Activated T-cell treated with anti-CD3 and anti-CD28 coated beads, Interleukin-2, amount 50 U/mL, for 24 hours (primary cell): ENCODE measurements at regions not wholly inside any gene's neighbourhood (a gene's known extent, or its start where the extent isn't known, plus 50 kb on each side); places are given as distances from the start of the nearest gene placed in this dataset.
A peak's percentile ranks its signal among the peaks of the same experiment; 100 is the strongest.

ENCODE experiments used
- DNase-seq: peaks from one replicate; pipeline ENCODE4 v3.0.0-alpha.2; 2020
- H3K27ac Mint-ChIP-seq: 2 replicates; pipeline ENCODE4 v1.8.0; 2020; ENCODE audit warnings: mild to moderate bottlenecking, mixed read lengths
- H3K27me3 Mint-ChIP-seq: 2 replicates; pipeline ENCODE4 v1.8.0; 2020; ENCODE audit warnings: mixed read lengths
- H3K36me3 Mint-ChIP-seq: 2 replicates; pipeline ENCODE4 v1.8.0; 2020; ENCODE audit warnings: low read depth, mixed read lengths
- H3K4me1 Mint-ChIP-seq: 2 replicates; pipeline ENCODE4 v1.8.0; 2020; ENCODE audit warnings: low read depth, mixed read lengths
- H3K4me3 Mint-ChIP-seq: 2 replicates; pipeline ENCODE4 v1.8.0; 2020; ENCODE audit warnings: mild to moderate bottlenecking, moderate library complexity, mixed read lengths
- H3K9me3 Mint-ChIP-seq: 2 replicates; pipeline ENCODE4 v1.8.0; 2020; ENCODE audit warnings: mixed read lengths

- no peak overlapping the region for H3K4me3 Mint-ChIP-seq
- H3K9me3 Mint-ChIP-seq, result peaks cover 33% of the 10 kb centered on the region
- H3K36me3 Mint-ChIP-seq, result peaks cover 2% of the 10 kb centered on the region
- no peak for DNase-seq
- peaks cover 8% of the 10 kb centered on the region for H3K4me1 Mint-ChIP-seq
- H3K27ac Mint-ChIP-seq, result no peak overlapping the region
- H3K27me3 Mint-ChIP-seq, result no peaks in the 10 kb centered on the region
Observed at GRCh38 chr3:105997466-105997799, 128.6 kb upstream of the CBLB start.

DNA sequence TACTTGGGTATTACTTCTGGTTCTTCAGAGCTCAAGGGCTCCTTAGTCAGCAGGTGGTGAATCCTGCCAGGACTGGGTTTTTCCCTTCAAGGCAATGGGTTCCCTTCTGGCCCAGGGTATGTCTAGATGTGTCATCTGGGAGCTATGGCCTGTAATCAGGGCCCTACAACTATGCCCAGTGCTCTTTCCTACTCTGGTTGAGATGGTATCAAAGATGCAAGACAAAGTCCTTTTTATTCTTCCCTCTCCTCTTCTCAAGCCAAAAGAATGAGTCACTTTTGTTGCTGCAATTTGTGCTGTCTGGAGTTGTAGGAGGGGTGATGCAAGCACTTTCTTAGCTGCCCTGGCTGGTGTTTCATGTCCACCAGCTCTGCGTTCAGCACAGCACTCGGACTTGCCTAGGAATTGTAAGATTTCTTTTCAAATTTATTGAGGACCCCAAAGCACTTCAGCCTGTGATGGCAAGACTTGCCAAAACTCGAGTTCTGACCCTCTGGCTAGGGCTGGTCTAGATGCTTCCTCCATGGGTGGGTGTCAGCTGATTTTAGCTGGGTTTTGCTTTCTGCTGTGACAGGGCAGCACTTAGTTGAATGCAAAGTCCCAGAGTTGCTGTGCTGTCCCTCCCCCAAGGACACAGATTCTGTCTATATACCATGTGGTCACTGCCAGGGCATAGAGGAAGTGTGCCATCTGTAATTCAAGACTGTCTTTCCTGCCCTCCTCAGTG lies 129.2 kb upstream of the CBLB start:
- DNase-seq, result no peak
- H3K4me1 Mint-ChIP-seq, result peaks cover 11% of the 10 kb centered on the region
- no peak overlapping the region for H3K27ac Mint-ChIP-seq
- peaks cover 28% of the 10 kb centered on the region for H3K9me3 Mint-ChIP-seq
- H3K27me3 Mint-ChIP-seq, result no peaks in the 10 kb centered on the region
- H3K4me3 Mint-ChIP-seq, result no peak overlapping the region
- H3K36me3 Mint-ChIP-seq, result no peaks in the 10 kb centered on the region

DNA sequence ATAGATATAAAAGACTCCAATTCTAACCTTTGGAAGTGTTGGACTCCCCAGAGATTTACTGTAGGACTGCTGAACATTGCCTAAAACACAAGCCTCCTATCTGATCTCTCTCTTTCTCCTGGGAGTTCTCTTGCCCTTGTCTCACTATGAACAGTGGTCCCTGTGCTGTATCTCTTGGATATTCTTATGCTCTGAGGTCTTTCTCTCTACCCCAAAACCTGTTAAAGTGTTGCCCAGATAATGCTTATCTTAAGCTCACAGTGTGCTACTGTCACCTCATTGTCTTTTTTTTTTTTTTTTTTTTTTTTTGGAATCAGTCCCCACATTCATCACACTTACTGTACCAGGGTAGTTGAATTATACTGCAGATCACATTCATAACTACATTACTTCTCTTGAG lies 131.0 kb upstream of the CBLB start:
- H3K27me3 Mint-ChIP-seq, result no peaks in the 10 kb centered on the region
- H3K9me3 Mint-ChIP-seq, result peaks cover 26% of the 10 kb centered on the region
- no peak overlapping the region for H3K4me3 Mint-ChIP-seq
- H3K27ac Mint-ChIP-seq, result no peak overlapping the region
- no peaks in the 10 kb centered on the region for H3K36me3 Mint-ChIP-seq
- no peak for DNase-seq
- peaks cover 27% of the 10 kb centered on the region for H3K4me1 Mint-ChIP-seq

DNA sequence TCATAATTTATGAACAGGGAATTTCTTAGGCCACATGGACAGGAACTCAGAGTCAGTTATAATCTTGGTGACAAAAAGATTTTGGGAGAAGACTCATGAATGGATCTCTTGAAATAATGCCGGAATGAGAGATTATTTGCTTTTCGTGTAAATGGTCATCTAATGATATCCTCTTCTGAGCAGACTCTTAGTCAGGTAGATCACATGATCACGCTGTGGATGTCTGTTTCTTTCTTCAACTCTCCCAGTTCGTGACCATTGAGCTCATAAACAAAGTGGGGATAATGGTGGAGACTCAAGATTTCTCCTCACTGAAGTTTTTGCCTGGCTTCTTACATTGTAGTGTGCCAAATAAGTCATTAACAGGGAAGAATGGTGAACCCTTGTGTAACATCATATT lies 133.1 kb upstream of the CBLB start:
- Mint-ChIP-seq H3K4me3 (no peak overlapping the region), H3K27me3 (no peaks in the 10 kb centered on the region), H3K27ac (no peak overlapping the region), H3K36me3 (no peaks in the 10 kb centered on the region), H3K9me3 (peaks cover 17% of the 10 kb centered on the region), H3K4me1 (peaks cover 29% of the 10 kb centered on the region)
- DNase-seq, result no peak

GRCh38 chr3:106004137-106004681 lies 135.4 kb upstream of the CBLB start:
- no peak for DNase-seq
- Mint-ChIP-seq H3K36me3 (peaks cover 9% of the 10 kb centered on the region), H3K9me3 (peaks cover 23% of the 10 kb centered on the region), H3K4me1 (peaks cover 40% of the 10 kb centered on the region), H3K27ac (peak overlapping the region; percentile 45), H3K27me3 (no peaks in the 10 kb centered on the region), H3K4me3 (peak overlapping the region; percentile 9)

DNA sequence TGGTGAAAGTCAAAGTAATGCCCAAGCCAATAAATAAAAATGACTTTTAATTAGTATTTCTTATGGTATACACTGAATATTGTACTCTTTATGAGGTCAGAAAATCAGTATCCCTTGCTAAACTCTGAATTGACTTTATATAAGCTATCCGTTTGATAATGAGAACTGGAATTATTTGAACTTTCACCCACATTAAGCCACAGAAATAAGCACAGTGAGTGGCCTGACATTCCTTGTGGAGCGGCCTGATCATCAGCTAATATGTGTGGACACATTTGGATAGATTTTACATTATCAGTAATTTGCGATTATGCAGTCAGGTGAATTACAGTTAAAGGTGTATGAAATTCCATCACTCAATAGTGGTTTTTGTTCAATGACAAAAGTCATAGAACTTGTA lies 136.0 kb upstream of the CBLB start:
- Mint-ChIP-seq H3K4me3 (no peak overlapping the region), H3K27me3 (no peaks in the 10 kb centered on the region), H3K9me3 (peaks cover 20% of the 10 kb centered on the region), H3K36me3 (peaks cover 15% of the 10 kb centered on the region), H3K27ac (peak overlapping the region; percentile 45), H3K4me1 (peaks cover 46% of the 10 kb centered on the region)
- no peak for DNase-seq

DNA sequence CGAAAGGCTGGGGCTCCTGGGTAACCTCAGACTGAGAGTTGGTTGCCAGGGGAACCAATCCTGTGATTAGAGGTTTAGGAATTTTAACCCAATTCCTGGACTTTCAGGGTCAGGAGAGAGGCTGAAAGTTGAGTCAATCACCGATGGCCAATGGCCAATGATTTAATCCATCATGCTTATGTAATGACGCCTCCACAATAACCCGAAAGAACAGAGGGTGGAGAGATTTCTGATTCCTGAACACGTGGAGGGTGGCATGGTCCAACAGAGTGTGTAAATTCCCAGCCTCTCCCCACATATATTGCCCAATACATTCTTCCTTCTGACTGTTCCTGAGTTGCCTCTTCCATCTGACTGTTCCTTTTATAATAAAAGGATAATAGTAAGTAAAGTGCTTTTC lies 137.2 kb upstream of the CBLB start:
- H3K9me3 Mint-ChIP-seq, result peaks cover 24% of the 10 kb centered on the region
- DNase-seq, result no peak
- H3K4me1 Mint-ChIP-seq, result peaks cover 58% of the 10 kb centered on the region
- H3K4me3 Mint-ChIP-seq, result no peak overlapping the region
- H3K27ac Mint-ChIP-seq, result no peak overlapping the region
- H3K27me3 Mint-ChIP-seq, result no peaks in the 10 kb centered on the region
- peaks cover 21% of the 10 kb centered on the region for H3K36me3 Mint-ChIP-seq

GRCh38 chr3:106006571-106006970 lies 137.8 kb upstream of the CBLB start:
- Mint-ChIP-seq H3K36me3 (peaks cover 21% of the 10 kb centered on the region), H3K27me3 (no peaks in the 10 kb centered on the region), H3K4me3 (no peak overlapping the region), H3K27ac (no peak overlapping the region), H3K4me1 (peaks cover 63% of the 10 kb centered on the region), H3K9me3 (peaks cover 25% of the 10 kb centered on the region)
- DNase-seq, result no peak

- Mint-ChIP-seq H3K4me3 (no peak overlapping the region), H3K27ac (peak overlapping the region; percentile 20), H3K36me3 (peaks cover 21% of the 10 kb centered on the region), H3K27me3 (no peaks in the 10 kb centered on the region), H3K4me1 (peaks cover 70% of the 10 kb centered on the region), H3K9me3 (peaks cover 27% of the 10 kb centered on the region)
- peak; percentile 29 for DNase-seq
Observed at GRCh38 chr3:106007512-106007911, 138.7 kb upstream of the CBLB start.

- Mint-ChIP-seq H3K27me3 (no peaks in the 10 kb centered on the region), H3K27ac (no peak overlapping the region)
Observed at GRCh38 chr3:106008766-106009165, 140.0 kb upstream of the CBLB start.

GRCh38 chr3:106010829-106011228 lies 142.0 kb upstream of the CBLB start:
- peak overlapping the region; percentile 34 for H3K4me3 Mint-ChIP-seq
- H3K27ac Mint-ChIP-seq, result peak overlapping the region; percentile 59
- H3K27me3 Mint-ChIP-seq, result no peaks in the 10 kb centered on the region
- peaks cover 27% of the 10 kb centered on the region for H3K9me3 Mint-ChIP-seq
- DNase-seq, result no peak
- H3K36me3 Mint-ChIP-seq, result peaks cover 21% of the 10 kb centered on the region
- peaks cover 72% of the 10 kb centered on the region for H3K4me1 Mint-ChIP-seq

More at GRCh38 chr3:106008766-106009165, 140.0 kb upstream of the CBLB start:
- H3K4me1 Mint-ChIP-seq, result peaks cover 67% of the 10 kb centered on the region
- no peak for DNase-seq
- peaks cover 27% of the 10 kb centered on the region for H3K9me3 Mint-ChIP-seq
- peaks cover 21% of the 10 kb centered on the region for H3K36me3 Mint-ChIP-seq
- no peak overlapping the region for H3K4me3 Mint-ChIP-seq

DNA sequence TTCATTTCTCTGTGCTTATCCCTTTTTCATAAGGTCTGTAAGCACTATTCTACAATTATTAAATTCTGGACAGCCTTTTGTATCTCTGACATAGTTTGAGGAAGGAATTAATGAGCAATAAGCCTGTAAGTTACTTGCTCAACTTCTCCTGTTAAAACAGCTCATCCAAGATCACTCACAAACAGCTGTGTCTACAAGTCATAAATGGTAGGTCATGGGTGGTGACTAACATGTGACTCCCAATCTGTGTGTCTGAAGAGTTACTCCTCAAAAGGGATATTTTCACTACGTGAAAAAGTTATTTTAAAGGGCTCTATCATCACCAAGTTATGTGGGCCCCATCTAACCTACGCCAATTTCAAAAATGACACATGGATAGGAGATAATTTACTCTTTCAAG lies 145.2 kb upstream of the CBLB start:
- DNase-seq, result no peak
- Mint-ChIP-seq H3K27me3 (no peaks in the 10 kb centered on the region), H3K9me3 (peaks cover 17% of the 10 kb centered on the region)

GRCh38 chr3:106014518-106014917 lies 145.7 kb upstream of the CBLB start:
- Mint-ChIP-seq H3K27me3 (no peaks in the 10 kb centered on the region), H3K36me3 (peaks cover 9% of the 10 kb centered on the region), H3K4me1 (peaks cover 58% of the 10 kb centered on the region), H3K4me3 (no peak overlapping the region), H3K9me3 (peaks cover 16% of the 10 kb centered on the region), H3K27ac (peak overlapping the region; percentile 84)
- no peak for DNase-seq

More for the DNA sequence above, 145.2 kb upstream of the CBLB start:
- Mint-ChIP-seq H3K4me1 (peaks cover 62% of the 10 kb centered on the region), H3K27ac (peak overlapping the region; percentile 84), H3K4me3 (no peak overlapping the region), H3K36me3 (peaks cover 14% of the 10 kb centered on the region)

DNA sequence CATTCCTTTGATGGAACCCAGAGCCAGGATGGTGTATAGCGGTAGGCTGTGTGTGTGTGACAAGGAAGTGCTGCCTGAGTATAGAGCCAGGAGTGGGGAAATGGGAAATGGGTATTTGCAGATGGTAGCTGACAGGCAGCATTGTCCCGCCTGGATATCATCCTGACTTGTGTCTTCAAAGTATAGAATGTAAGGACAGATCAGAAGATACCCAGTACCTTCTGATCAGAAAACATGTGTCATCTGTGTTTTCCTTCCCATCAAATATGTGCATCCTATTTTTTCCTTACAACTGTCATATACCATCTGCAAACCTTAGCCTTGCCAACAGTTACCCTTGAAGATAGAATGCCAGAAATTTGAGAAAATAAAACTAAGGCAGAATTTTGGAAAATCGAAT lies 146.2 kb upstream of the CBLB start:
- no peaks in the 10 kb centered on the region for H3K27me3 Mint-ChIP-seq
- no peak overlapping the region for H3K4me3 Mint-ChIP-seq
- no peak for DNase-seq
- H3K4me1 Mint-ChIP-seq, result peaks cover 53% of the 10 kb centered on the region
- H3K36me3 Mint-ChIP-seq, result peaks cover 5% of the 10 kb centered on the region
- H3K27ac Mint-ChIP-seq, result peak overlapping the region; percentile 27
- H3K9me3 Mint-ChIP-seq, result peaks cover 16% of the 10 kb centered on the region

DNA sequence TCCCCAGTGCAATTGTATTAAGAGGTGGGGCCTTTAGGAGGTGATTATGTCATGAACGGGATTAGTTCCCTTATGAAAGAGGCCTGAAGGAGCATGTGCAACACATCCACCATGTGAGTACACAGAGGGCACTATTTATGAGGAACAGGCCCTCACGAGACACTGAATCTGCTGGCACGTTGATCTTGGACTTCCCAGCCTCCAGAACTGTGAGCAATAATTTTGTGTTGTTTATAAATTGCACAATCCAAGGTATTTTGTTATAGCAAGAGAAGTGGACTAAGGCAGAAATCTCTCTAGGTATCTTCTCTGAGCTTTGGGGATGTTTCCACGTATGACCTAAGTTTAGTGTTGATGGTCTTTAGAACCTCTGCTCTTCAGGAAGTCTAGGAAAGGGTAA lies 149.3 kb upstream of the CBLB start:
- Mint-ChIP-seq H3K4me3 (no peak overlapping the region), H3K4me1 (peaks cover 29% of the 10 kb centered on the region), H3K27ac (no peak overlapping the region), H3K36me3 (no peaks in the 10 kb centered on the region), H3K27me3 (no peaks in the 10 kb centered on the region), H3K9me3 (peaks cover 6% of the 10 kb centered on the region)
- no peak for DNase-seq
